Right atrium auricular region (tissue), 2 donors: ENCODE measurements at regions not wholly inside any gene's neighbourhood (a gene's known extent, or its start where the extent isn't known, plus 50 kb on each side); places are given as distances from the start of the nearest gene placed in this dataset.

Source experiments
- DNase-seq: peaks from one replicate; pipeline ENCODE4 v3.0.0-alpha.2; 2019; ENCODE audit warnings: low spot score
- H3K27ac ChIP-seq, 2 donors: fragments of 200-600 bp; sonication (generic); 1 replicate in 1 of 2; 2 replicates in 1 of 2; pipeline ENCODE4 v1.5.1; 2016 to 2019
- H3K27me3 ChIP-seq, 2 donors: fragments of 200-600 bp; sonication (generic); one replicate each; pipeline versions ENCODE4 v1.5.1 to v1.6.0; 2017 to 2019
- H3K36me3 ChIP-seq: fragments of 200-600 bp; sonication (generic); one replicate; pipeline ENCODE4 v1.5.1; 2016
- H3K4me1 ChIP-seq, 2 donors: fragments of 200-600 bp; sonication (generic); one replicate each; pipeline versions ENCODE4 v1.5.1 to v1.6.0; 2017 to 2019
- H3K4me3 ChIP-seq, 2 donors: fragments of 200-600 bp; sonication (generic); 1 replicate in 1 of 2; 2 replicates in 1 of 2; pipeline ENCODE4 v1.5.1; 2017 to 2019; ENCODE audit warnings: mild to moderate bottlenecking in 1 of 2, moderate library complexity in 1 of 2
- H3K9me3 ChIP-seq, 2 donors: fragments of 200-600 bp; sonication (generic); one replicate each; pipeline ENCODE4 v1.5.1; 2019
- CTCF ChIP-seq, 2 donors: fragments of 200-600 bp; sonication (generic); IDR thresholded peaks; one replicate each; pipeline ENCODE4 v1.5.1; 2019; ENCODE audit warnings: antibody characterized with exemption in 2 of 2

- H3K27ac ChIP-seq, result no peak overlapping the region
- H3K27me3 ChIP-seq, result no peaks in the 10 kb centered on the region
- DNase-seq, result no peak
- H3K36me3 ChIP-seq, result no peaks in the 10 kb centered on the region
- TF ChIP-seq CTCF (IDR thresholded peaks at IDR 0.05), result no peak
- no peaks in the 10 kb centered on the region for H3K9me3 ChIP-seq
- H3K4me3 ChIP-seq, result no peak overlapping the region
- H3K4me1 ChIP-seq, result no peaks in the 10 kb centered on the region
These were observed 860.6 kb upstream of the ZWINT start for GRCh38 chr10:57221674-57222073.

DNA sequence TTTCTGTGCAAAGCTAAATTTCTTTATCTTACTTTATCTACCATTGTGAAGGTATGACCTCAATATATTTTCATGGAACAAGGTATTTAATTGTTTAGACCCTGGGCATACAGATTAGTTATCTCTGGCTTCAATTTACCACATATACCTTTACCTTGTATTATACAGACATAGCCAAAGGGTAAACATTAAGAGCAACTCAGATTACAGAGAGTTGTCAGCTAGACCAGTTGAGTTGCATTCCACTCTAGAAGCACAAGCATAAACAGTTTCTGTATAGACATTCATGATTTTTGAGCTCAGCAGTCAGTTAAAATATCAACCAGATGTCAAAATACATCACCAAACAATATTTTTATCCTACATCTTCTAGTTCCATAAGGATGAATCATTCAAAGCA is 857.3 kb upstream of the ZWINT start:
- DNase-seq, result no peak
- Histone ChIP-seq H3K27ac (no peak overlapping the region), H3K36me3 (no peaks in the 10 kb centered on the region), H3K4me3 (no peak overlapping the region), H3K9me3 (no peaks in the 10 kb centered on the region), H3K27me3 (no peaks in the 10 kb centered on the region), H3K4me1 (no peaks in the 10 kb centered on the region)
- no peak for TF ChIP-seq CTCF (IDR thresholded peaks at IDR 0.05)

DNA sequence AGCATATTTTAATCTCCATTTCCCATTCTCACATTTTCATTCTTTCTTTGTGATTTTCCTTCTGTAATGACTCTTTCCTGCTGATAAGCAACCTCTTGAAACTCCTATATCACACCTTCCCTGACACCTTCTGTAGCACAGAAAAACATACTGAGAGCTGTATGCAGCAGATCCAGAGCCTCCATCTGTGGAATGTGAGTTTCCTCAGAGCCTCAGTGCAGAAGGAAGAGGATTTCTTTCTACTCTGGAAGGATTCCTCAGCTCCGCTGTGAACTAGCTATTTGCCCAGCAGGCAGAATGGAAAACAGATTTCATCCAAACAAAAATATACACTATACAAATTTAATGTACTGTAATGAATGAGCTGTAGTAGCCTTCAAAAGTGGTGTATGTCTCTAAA is 841.3 kb upstream of the ZWINT start:
- Histone ChIP-seq H3K36me3 (no peaks in the 10 kb centered on the region), H3K27me3 (peaks cover 0 to 4% of the 10 kb centered on the region in 2 donors), H3K4me1 (no peaks in the 10 kb centered on the region), H3K4me3 (no peak overlapping the region), H3K9me3 (no peaks in the 10 kb centered on the region), H3K27ac (no peak overlapping the region)
- DNase-seq, result no peak
- no peak for TF ChIP-seq CTCF (IDR thresholded peaks at IDR 0.05)

GRCh38 chr10:57188846-57189245 is 827.8 kb upstream of the ZWINT start:
- Histone ChIP-seq H3K4me3 (no peak overlapping the region), H3K9me3 (no peaks in the 10 kb centered on the region), H3K27me3 (no peaks in the 10 kb centered on the region), H3K27ac (no peak overlapping the region), H3K36me3 (no peaks in the 10 kb centered on the region), H3K4me1 (no peaks in the 10 kb centered on the region)
- no peak for TF ChIP-seq CTCF (IDR thresholded peaks at IDR 0.05)
- DNase-seq, result no peak

GRCh38 chr10:57186201-57186600 is 825.1 kb upstream of the ZWINT start:
- Histone ChIP-seq H3K27ac (no peak overlapping the region), H3K36me3 (no peaks in the 10 kb centered on the region), H3K9me3 (no peaks in the 10 kb centered on the region), H3K4me3 (no peak overlapping the region), H3K27me3 (no peaks in the 10 kb centered on the region), H3K4me1 (no peaks in the 10 kb centered on the region)
- no peak for TF ChIP-seq CTCF (IDR thresholded peaks at IDR 0.05)
- no peak for DNase-seq

DNA sequence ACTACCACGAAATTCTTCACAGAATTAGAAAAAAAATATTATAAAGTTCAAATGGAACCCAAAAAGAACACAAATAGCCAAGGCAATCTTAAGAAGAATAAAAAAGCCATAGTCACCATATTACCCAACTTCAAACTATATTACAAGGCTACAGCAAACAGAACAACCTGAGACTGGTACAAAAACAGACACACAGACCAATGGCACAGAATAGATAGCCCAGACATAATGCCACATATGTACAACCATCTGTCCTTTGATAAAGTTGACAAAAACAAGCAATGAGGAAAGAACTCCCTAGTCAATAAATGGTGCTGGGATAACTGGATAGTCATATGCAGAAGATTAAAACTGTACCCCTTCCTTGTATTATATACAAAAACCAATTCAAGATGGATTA is 808.5 kb upstream of the ZWINT start:
- no peaks in the 10 kb centered on the region for H3K9me3 ChIP-seq
- no peaks in the 10 kb centered on the region for H3K27me3 ChIP-seq
- no peak for TF ChIP-seq CTCF (IDR thresholded peaks at IDR 0.05)
- H3K27ac ChIP-seq, result no peak overlapping the region
- H3K4me3 ChIP-seq, result no peak overlapping the region
- DNase-seq, result no peak
- H3K36me3 ChIP-seq, result no peaks in the 10 kb centered on the region
- no peaks in the 10 kb centered on the region for H3K4me1 ChIP-seq
